SH-SY5Y (cell line): ENCODE measurements at regions not wholly inside any gene's neighbourhood (a gene's known extent, or its start where the extent isn't known, plus 50 kb on each side); places are given as distances from the start of the nearest gene placed in this dataset.

ENCODE experiments used
- GATA2 ChIP-seq: IDR thresholded peaks from 2 replicates; pipeline ENCODE4 v1.6.1; 2011; ENCODE audit warnings: mild to moderate bottlenecking, low read depth, low read length
- GATA3 ChIP-seq: IDR thresholded peaks from 2 replicates; pipeline ENCODE4 v1.6.1; 2011; ENCODE audit warnings: low read depth, mild to moderate bottlenecking, low read length, moderate library complexity

GRCh38 chr1:59077466-59078069 lies 219.3 kb upstream of the FGGY start:
- no peak for TF ChIP-seq GATA2
- TF ChIP-seq GATA3: no peak
